ENCODE measurements at regions not wholly inside any gene's neighbourhood (a gene's known extent, or its start where the extent isn't known, plus 50 kb on each side); places are given as distances from the start of the nearest gene placed in this dataset.

GRCh38 chr10:128820663-128821062, 646.4 kb upstream of the MGMT start:
- H3K4me1 ChIP-seq (ENCODE audit: control insufficient read depth, insufficient read depth, low read length), result no peaks in the 10 kb centered on the region
- no peak overlapping the region for H3K27ac ChIP-seq (ENCODE audit: low read depth, low read length)
- H3K27me3 ChIP-seq (ENCODE audit: control insufficient read depth, insufficient read depth, low read length), result no peaks in the 10 kb centered on the region
- H3K9me3 ChIP-seq (ENCODE audit: control insufficient read depth, insufficient read depth, low read depth, low read length), result no peaks in the 10 kb centered on the region
- H3K4me3 ChIP-seq (ENCODE audit: low read depth, low read length), result no peak overlapping the region
- H3K36me3 ChIP-seq (ENCODE audit: control insufficient read depth, insufficient read depth, low read length), result no peaks in the 10 kb centered on the region
- H3K9ac ChIP-seq (ENCODE audit: low read length), result no peak overlapping the region

GRCh38 chr10:128823201-128823600, 643.8 kb upstream of the MGMT start:
- no peak overlapping the region for H3K27ac ChIP-seq (ENCODE audit: low read depth, low read length)
- no peaks in the 10 kb centered on the region for H3K9me3 ChIP-seq (ENCODE audit: control insufficient read depth, insufficient read depth, low read depth, low read length)
- H3K4me3 ChIP-seq (ENCODE audit: low read depth, low read length), result no peak overlapping the region
- no peaks in the 10 kb centered on the region for H3K4me1 ChIP-seq (ENCODE audit: control insufficient read depth, insufficient read depth, low read length)
- H3K27me3 ChIP-seq (ENCODE audit: control insufficient read depth, insufficient read depth, low read length), result no peaks in the 10 kb centered on the region
- no peak overlapping the region for H3K9ac ChIP-seq (ENCODE audit: low read length)
- no peaks in the 10 kb centered on the region for H3K36me3 ChIP-seq (ENCODE audit: control insufficient read depth, insufficient read depth, low read length)

DNA sequence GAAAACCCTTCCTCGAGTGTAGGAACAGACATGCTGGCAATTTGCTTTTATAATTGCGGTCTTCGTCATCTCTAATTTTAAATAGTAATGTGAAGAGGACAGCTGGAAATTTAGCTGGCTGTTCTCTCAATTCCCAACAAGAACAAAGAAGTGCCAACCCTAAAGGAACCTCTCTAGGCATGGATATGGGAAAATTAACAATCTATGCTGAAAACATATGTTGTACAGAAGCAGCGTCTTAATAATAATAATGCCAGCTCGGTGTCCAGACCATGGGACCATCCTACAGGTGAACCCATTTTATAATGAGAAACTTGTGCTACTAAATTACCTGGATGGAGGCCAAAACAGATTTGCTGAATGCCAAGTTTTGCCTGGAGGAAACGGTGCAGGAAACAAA, 641.4 kb upstream of the MGMT start:
- Histone ChIP-seq H3K9me3 (ENCODE audit: control insufficient read depth, insufficient read depth, low read depth, low read length) (no peaks in the 10 kb centered on the region), H3K4me3 (ENCODE audit: low read depth, low read length) (no peak overlapping the region)

DNA sequence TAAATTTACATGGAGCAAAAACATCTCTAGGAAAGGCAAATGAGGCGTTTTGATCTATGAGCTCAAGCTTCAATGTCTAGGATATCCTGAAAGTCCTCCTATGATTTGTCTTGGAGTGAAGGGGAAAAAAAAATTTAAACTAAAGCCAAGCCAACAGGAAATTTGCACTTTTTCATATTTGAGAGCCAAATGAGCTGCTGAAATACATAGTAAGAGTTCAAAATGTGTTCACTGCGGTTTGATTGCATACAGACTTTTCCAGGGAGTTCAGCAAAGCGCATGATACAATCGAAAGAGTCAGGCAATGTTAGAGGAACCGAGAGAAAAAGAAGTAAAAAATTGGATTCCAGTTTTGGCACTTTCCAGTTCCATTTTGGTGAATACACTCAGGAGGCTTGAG, 633.4 kb upstream of the MGMT start:
- no peaks in the 10 kb centered on the region for H3K4me1 ChIP-seq (ENCODE audit: control insufficient read depth, insufficient read depth, low read length)
- no peaks in the 10 kb centered on the region for H3K9me3 ChIP-seq (ENCODE audit: control insufficient read depth, insufficient read depth, low read depth, low read length)
- no peak overlapping the region for H3K27ac ChIP-seq (ENCODE audit: low read depth, low read length)
- no peak overlapping the region for H3K9ac ChIP-seq (ENCODE audit: low read length)
- no peak overlapping the region for H3K4me3 ChIP-seq (ENCODE audit: low read depth, low read length)
- H3K27me3 ChIP-seq (ENCODE audit: control insufficient read depth, insufficient read depth, low read length), result no peaks in the 10 kb centered on the region
- H3K36me3 ChIP-seq (ENCODE audit: control insufficient read depth, insufficient read depth, low read length), result no peaks in the 10 kb centered on the region

More for the DNA sequence above, 641.4 kb upstream of the MGMT start:
- H3K9ac ChIP-seq (ENCODE audit: low read length), result no peak overlapping the region
- no peaks in the 10 kb centered on the region for H3K36me3 ChIP-seq (ENCODE audit: control insufficient read depth, insufficient read depth, low read length)
- no peak overlapping the region for H3K27ac ChIP-seq (ENCODE audit: low read depth, low read length)
- H3K27me3 ChIP-seq (ENCODE audit: control insufficient read depth, insufficient read depth, low read length), result no peaks in the 10 kb centered on the region
- H3K4me1 ChIP-seq (ENCODE audit: control insufficient read depth, insufficient read depth, low read length), result no peaks in the 10 kb centered on the region

DNA sequence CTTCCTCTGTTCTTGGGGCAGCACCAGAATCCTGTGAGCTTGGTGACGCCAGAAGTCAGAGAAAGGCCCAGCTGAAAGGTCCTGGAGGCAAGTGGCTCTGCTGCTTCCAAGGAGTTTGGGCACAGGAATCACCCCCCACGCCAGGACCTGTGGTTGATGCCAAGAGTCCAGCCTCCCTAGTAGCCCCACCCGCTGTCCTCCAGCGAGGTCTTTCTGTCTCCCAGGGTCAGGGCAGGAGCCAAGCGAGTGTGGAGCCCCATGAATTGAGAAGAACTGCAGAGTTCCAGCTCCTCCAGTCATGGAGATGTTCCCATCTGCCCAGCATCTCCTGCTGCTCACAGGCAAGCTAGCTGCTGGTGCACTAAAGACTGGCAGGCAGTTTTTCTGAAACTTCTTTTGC, 631.7 kb upstream of the MGMT start:
- Histone ChIP-seq H3K27ac (ENCODE audit: low read depth, low read length) (no peak overlapping the region), H3K4me3 (ENCODE audit: low read depth, low read length) (no peak overlapping the region), H3K4me1 (ENCODE audit: control insufficient read depth, insufficient read depth, low read length) (no peaks in the 10 kb centered on the region), H3K9ac (ENCODE audit: low read length) (no peak overlapping the region), H3K9me3 (ENCODE audit: control insufficient read depth, insufficient read depth, low read depth, low read length) (no peaks in the 10 kb centered on the region), H3K27me3 (ENCODE audit: control insufficient read depth, insufficient read depth, low read length) (no peaks in the 10 kb centered on the region), H3K36me3 (ENCODE audit: control insufficient read depth, insufficient read depth, low read length) (no peaks in the 10 kb centered on the region)

DNA sequence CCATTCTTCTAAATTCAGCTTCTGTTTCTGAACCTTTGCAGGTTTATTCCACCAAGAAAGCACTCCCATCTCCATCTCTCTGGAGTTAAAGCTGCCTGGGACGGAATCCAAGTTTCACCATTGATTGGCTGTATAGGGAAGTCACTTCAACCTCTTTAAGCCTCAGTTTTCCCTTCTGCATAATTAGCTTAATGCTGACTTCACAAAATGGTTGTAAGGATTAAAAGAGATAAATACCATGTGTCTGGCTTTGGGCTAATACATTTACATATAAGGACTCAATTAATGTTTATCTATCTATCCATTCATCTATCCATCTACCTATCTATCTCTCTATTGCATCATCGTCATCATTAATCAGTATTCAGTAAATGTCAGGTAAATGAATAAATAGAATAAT, 629.6 kb upstream of the MGMT start:
- Histone ChIP-seq H3K4me1 (ENCODE audit: control insufficient read depth, insufficient read depth, low read length) (no peaks in the 10 kb centered on the region), H3K9ac (ENCODE audit: low read length) (no peak overlapping the region), H3K36me3 (ENCODE audit: control insufficient read depth, insufficient read depth, low read length) (no peaks in the 10 kb centered on the region)

DNA sequence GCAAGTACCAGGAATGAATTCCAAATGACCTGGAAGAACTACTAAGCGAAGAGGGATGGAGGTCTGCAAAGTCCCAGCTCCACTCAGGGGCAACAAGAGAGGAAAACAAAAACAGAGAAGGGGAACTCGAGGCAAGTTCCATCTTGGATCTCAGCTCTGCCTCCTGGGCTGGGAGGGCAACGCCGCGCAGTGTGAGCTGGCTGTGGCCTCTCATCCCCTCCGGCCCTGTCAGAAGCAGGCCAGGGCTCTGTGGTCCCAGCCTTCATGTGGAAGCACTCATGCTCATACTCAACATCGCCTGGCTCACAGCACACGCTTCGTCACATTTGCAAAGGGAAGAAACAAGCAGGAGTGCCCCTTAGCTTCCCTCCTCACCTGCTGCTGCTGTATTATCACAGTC, 627.9 kb upstream of the MGMT start:
- H3K9me3 ChIP-seq (ENCODE audit: control insufficient read depth, insufficient read depth, low read depth, low read length), result no peaks in the 10 kb centered on the region
- H3K36me3 ChIP-seq (ENCODE audit: control insufficient read depth, insufficient read depth, low read length), result no peaks in the 10 kb centered on the region
- no peak overlapping the region for H3K27ac ChIP-seq (ENCODE audit: low read depth, low read length)
- no peaks in the 10 kb centered on the region for H3K27me3 ChIP-seq (ENCODE audit: control insufficient read depth, insufficient read depth, low read length)
- no peak overlapping the region for H3K9ac ChIP-seq (ENCODE audit: low read length)
- no peaks in the 10 kb centered on the region for H3K4me1 ChIP-seq (ENCODE audit: control insufficient read depth, insufficient read depth, low read length)
- no peak overlapping the region for H3K4me3 ChIP-seq (ENCODE audit: low read depth, low read length)

More for the DNA sequence above, 629.6 kb upstream of the MGMT start:
- no peaks in the 10 kb centered on the region for H3K27me3 ChIP-seq (ENCODE audit: control insufficient read depth, insufficient read depth, low read length)
- H3K9me3 ChIP-seq (ENCODE audit: control insufficient read depth, insufficient read depth, low read depth, low read length), result no peaks in the 10 kb centered on the region
- H3K4me3 ChIP-seq (ENCODE audit: low read depth, low read length), result no peak overlapping the region
- no peak overlapping the region for H3K27ac ChIP-seq (ENCODE audit: low read depth, low read length)

DNA sequence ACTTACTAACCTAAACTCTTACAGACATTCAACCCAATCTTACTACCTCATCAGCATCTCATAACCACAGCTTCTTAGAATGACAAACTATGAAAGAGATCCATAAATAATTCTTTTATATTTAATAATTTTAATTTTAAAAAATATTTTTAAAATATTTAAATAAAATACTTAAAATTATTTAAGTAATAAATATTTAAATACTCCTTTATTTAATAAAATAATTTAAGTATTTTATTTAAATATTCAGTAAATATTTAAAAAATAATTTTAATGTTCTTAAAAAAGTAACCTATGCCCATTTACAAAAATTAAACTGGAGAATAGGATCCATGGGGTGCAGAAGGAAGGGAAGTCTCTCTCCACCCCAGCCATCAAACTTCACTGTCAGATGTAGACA, 627.3 kb upstream of the MGMT start:
- Histone ChIP-seq H3K4me1 (ENCODE audit: control insufficient read depth, insufficient read depth, low read length) (no peaks in the 10 kb centered on the region), H3K27ac (ENCODE audit: low read depth, low read length) (no peak overlapping the region), H3K36me3 (ENCODE audit: control insufficient read depth, insufficient read depth, low read length) (no peaks in the 10 kb centered on the region), H3K9ac (ENCODE audit: low read length) (no peak overlapping the region), H3K27me3 (ENCODE audit: control insufficient read depth, insufficient read depth, low read length) (no peaks in the 10 kb centered on the region), H3K9me3 (ENCODE audit: control insufficient read depth, insufficient read depth, low read depth, low read length) (no peaks in the 10 kb centered on the region), H3K4me3 (ENCODE audit: low read depth, low read length) (no peak overlapping the region)

GRCh38 chr10:128843972-128844371, 623.1 kb upstream of the MGMT start:
- Histone ChIP-seq H3K4me1 (ENCODE audit: control insufficient read depth, insufficient read depth, low read length) (no peaks in the 10 kb centered on the region), H3K4me3 (ENCODE audit: low read depth, low read length) (no peak overlapping the region), H3K9me3 (ENCODE audit: control insufficient read depth, insufficient read depth, low read depth, low read length) (no peaks in the 10 kb centered on the region), H3K27me3 (ENCODE audit: control insufficient read depth, insufficient read depth, low read length) (no peaks in the 10 kb centered on the region), H3K9ac (ENCODE audit: low read length) (no peak overlapping the region), H3K36me3 (ENCODE audit: control insufficient read depth, insufficient read depth, low read length) (no peaks in the 10 kb centered on the region), H3K27ac (ENCODE audit: low read depth, low read length) (no peak overlapping the region)

- Histone ChIP-seq H3K9ac (ENCODE audit: low read length) (no peak overlapping the region), H3K4me1 (ENCODE audit: control insufficient read depth, insufficient read depth, low read length) (no peaks in the 10 kb centered on the region), H3K36me3 (ENCODE audit: control insufficient read depth, insufficient read depth, low read length) (no peaks in the 10 kb centered on the region), H3K27me3 (ENCODE audit: control insufficient read depth, insufficient read depth, low read length) (no peaks in the 10 kb centered on the region), H3K9me3 (ENCODE audit: control insufficient read depth, insufficient read depth, low read depth, low read length) (no peaks in the 10 kb centered on the region), H3K27ac (ENCODE audit: low read depth, low read length) (no peak overlapping the region), H3K4me3 (ENCODE audit: low read depth, low read length) (no peak overlapping the region)
Measured at GRCh38 chr10:128846927-128847326, 620.1 kb upstream of the MGMT start.

DNA sequence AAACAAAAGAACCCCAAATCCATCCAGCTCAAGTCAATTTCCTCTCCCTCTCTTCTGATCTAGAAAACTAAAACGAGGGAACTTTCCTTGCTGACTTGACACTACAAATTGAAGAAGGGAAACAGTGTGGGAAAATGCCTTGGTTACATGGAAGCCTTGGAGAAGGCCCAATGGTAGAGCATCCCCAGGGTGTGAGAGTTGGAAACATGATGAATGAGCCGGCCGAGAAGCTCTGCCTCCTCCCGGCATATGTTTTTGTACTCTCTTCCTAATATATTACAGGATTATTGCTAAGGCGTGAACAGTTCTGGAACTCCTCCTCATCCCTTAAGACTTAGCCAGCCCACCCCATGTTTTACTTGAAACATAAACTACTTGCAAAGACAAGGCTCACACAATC, 618.2 kb upstream of the MGMT start:
- Histone ChIP-seq H3K36me3 (ENCODE audit: control insufficient read depth, insufficient read depth, low read length) (no peaks in the 10 kb centered on the region), H3K4me1 (ENCODE audit: control insufficient read depth, insufficient read depth, low read length) (no peaks in the 10 kb centered on the region)

GRCh38 chr10:128850647-128851046, 616.4 kb upstream of the MGMT start:
- H3K4me3 ChIP-seq (ENCODE audit: low read depth, low read length), result no peak overlapping the region
- no peaks in the 10 kb centered on the region for H3K9me3 ChIP-seq (ENCODE audit: control insufficient read depth, insufficient read depth, low read depth, low read length)
- H3K27me3 ChIP-seq (ENCODE audit: control insufficient read depth, insufficient read depth, low read length), result no peaks in the 10 kb centered on the region
- H3K36me3 ChIP-seq (ENCODE audit: control insufficient read depth, insufficient read depth, low read length), result no peaks in the 10 kb centered on the region
- no peak overlapping the region for H3K27ac ChIP-seq (ENCODE audit: low read depth, low read length)
- no peak overlapping the region for H3K9ac ChIP-seq (ENCODE audit: low read length)
- H3K4me1 ChIP-seq (ENCODE audit: control insufficient read depth, insufficient read depth, low read length), result no peaks in the 10 kb centered on the region

More for the DNA sequence above, 618.2 kb upstream of the MGMT start:
- H3K27me3 ChIP-seq (ENCODE audit: control insufficient read depth, insufficient read depth, low read length), result no peaks in the 10 kb centered on the region
- H3K27ac ChIP-seq (ENCODE audit: low read depth, low read length), result no peak overlapping the region
- H3K9ac ChIP-seq (ENCODE audit: low read length), result no peak overlapping the region
- no peaks in the 10 kb centered on the region for H3K9me3 ChIP-seq (ENCODE audit: control insufficient read depth, insufficient read depth, low read depth, low read length)
- H3K4me3 ChIP-seq (ENCODE audit: low read depth, low read length), result no peak overlapping the region

Measured in HUES6 (cell line).